D721Med (cell line): ENCODE measurements at regions not wholly inside any gene's neighbourhood (a gene's known extent, or its start where the extent isn't known, plus 50 kb on each side); places are given as distances from the start of the nearest gene placed in this dataset.

Source experiments
- DNase-seq: peaks from one replicate; pipeline ENCODE4 v3.0.0; 2011; ENCODE audit warnings: low spot score; ENCODE audit not compliant: insufficient read length
- FAIRE-seq: peaks from 2 replicates; lab custom pipeline; 2011; peaks lifted over from hg19 to GRCh38; lab: Jason Lieb, UNC
- TF ChIP-seq, protein P1 (sequence below): IDR thresholded peaks from 2 replicates; pipeline ENCODE4 v1.5.1; 2012; ENCODE audit warnings: mild to moderate bottlenecking, control low read depth; ENCODE audit not compliant: insufficient read depth; ENCODE audit errors: missing control alignments

DNA sequence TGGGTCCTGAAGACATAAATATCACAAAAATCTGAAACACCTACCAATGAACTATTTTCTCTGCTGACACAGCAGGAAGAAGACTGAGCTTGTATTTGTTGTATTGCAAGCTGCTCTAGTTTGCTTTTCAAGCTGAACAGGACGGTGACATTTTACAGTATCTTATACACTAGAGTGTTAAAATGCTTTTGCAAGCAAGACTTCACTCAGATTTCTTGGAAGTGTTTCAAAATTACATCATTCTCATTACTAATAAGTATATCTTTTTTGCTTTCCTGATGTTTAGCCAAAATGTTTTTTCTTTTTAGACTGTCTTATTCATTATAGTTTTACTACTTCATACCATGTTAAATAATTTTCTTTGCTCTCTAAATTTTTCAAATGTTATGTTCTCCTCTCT, 427.1 kb upstream of the CXADR start:
- FAIRE-seq, result no peak
- TF ChIP-seq, protein P1, sequence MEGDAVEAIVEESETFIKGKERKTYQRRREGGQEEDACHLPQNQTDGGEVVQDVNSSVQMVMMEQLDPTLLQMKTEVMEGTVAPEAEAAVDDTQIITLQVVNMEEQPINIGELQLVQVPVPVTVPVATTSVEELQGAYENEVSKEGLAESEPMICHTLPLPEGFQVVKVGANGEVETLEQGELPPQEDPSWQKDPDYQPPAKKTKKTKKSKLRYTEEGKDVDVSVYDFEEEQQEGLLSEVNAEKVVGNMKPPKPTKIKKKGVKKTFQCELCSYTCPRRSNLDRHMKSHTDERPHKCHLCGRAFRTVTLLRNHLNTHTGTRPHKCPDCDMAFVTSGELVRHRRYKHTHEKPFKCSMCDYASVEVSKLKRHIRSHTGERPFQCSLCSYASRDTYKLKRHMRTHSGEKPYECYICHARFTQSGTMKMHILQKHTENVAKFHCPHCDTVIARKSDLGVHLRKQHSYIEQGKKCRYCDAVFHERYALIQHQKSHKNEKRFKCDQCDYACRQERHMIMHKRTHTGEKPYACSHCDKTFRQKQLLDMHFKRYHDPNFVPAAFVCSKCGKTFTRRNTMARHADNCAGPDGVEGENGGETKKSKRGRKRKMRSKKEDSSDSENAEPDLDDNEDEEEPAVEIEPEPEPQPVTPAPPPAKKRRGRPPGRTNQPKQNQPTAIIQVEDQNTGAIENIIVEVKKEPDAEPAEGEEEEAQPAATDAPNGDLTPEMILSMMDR, result no peak
- no peak for DNase-seq

DNA sequence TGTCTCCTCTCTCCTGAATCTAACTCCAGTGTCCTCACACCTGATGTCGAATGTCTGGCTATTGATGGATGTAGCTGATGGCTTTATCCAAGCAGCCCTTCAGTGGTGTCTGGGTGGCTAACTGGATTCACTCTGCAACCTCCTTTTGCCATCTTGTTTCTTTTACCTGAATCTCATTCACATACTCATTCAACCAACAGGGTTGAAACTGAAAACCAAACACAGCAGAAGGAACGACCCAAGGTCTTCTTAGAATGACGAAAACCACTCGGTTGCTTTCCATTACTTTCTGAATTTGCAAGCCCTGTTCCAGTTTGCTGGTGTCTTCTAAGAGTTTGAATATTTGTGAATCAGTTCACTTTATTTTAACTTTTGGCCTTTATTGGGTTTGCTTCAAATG, 424.3 kb upstream of the CXADR start:
- TF ChIP-seq, protein P1, result no peak
- FAIRE-seq (no peak), DNase-seq (no peak)

DNA sequence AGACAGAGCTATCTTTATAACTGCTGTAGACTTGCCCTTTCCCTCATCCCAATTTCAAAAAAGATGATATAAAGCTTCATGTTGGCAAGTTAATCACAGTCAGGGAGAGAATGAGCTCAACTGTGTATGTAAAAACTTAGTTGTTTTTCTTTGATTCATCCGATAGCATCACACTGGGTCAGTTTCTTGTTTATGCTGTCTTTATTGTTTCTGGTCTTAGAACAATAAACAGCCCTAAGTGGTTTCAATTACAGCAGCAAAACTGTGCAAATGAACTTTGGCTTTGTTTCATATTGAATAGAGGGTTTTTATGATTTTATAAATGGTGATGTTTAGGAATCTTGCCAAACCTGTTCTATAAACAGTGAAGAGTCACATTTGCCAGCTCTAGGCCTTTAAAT, 423.8 kb upstream of the CXADR start:
- FAIRE-seq, result no peak
- DNase-seq, result no peak

DNA sequence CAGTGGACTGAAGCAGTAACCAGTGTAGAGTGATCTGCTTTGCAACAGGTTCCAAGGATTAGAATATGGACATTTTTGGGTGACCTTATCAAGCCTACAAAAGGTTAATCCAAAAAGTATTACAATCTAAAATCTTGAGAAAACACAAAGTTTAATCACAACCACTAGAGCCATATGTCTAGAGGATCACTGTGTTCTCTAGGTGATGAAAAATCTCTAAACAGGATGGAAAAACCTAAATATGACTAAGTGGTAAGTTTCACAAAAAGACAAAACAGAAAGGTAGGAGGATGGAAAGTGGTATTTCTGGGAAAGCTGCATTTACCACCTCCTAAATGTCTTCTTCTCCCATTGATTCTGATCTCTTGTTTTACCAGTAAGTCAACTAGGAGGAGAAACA, 411.1 kb upstream of the CXADR start:
- FAIRE-seq, result no peak
- DNase-seq, result no peak

More for the DNA sequence above, 423.8 kb upstream of the CXADR start:
- TF ChIP-seq, protein P1, result no peak

DNA sequence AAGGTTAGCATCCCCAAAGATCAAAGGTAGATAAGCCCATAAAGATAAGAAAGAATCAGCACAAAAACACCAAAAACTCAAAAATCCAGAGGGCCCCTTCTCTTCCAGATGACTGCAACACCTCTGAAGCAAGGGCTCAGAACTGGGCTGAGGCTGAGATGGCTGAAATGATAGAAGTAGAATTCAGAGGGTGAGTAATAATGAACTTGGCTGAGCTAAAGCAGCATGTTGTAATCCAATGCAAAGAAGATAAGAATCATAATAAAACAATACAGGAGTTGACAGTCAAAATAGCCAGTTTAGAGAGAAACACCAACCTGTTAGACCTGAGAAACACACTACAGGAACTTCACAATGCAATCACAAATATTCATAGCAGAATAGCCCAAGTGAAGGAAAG, 406.9 kb upstream of the CXADR start:
- FAIRE-seq, result no peak
- TF ChIP-seq, protein P1, result no peak

More for the DNA sequence above, 411.1 kb upstream of the CXADR start:
- TF ChIP-seq, protein P1, result no peak

DNA sequence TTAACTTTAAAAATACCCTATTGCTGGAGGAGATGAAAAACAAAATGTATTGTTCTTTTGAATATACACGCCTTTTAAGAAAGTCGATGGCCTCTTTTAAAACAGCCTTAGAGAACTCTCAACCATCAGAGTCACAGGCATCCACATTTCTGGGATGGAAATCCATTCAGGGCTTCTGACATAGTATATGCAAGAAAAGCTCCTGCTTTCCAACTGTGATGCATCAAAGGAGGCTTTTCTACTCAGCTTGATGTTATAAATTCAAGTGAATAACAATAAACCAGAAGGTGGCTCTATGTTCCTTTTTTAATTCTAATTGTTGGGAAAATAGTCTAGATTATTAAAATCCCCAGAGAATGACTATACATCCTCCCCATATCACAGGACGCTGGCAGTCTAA, 398.8 kb upstream of the CXADR start:
- TF ChIP-seq, protein P1, result no peak
- DNase-seq (no peak), FAIRE-seq (no peak)

More for the DNA sequence above, 406.9 kb upstream of the CXADR start:
- DNase-seq, result no peak

DNA sequence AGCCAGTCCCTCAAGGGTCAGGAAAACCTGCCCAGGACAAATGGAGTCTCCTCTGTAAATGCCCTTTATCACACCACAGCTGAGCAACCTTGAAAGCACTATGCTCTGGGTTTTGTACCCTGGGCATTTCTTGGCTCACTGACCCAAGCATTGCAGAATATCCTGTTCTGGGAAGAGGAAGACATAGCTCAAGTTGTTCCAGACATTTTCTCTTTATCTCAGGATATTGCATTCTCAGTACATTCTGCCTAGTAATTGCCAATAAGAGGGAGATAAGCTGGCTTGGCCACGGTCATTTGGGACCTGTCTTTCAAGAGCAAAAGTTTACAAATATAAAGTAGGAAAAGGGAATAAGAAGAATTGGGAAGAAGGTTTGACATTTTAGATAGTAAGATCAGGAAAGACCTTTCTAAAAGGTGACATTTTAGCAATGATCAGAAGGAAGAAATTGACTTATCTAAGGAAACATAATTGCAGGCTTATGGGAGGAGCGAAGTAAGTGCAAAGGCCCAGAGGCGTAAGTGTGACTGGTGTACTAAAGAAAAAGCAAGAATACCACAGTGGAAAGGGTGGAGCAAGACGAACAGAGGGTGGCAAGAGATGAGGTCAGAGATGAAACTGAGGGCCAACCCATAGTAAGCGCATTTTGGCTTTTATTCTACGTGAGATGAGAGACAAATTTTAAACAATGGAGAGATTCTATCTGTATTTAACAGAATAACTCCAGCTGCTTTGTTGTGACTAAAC, 394.0 kb upstream of the CXADR start:
- TF ChIP-seq, protein P1, result no peak
- DNase-seq (no peak), FAIRE-seq (no peak)
